GM12873 (cell line): ENCODE measurements at regions not wholly inside any gene's neighbourhood (a gene's known extent, or its start where the extent isn't known, plus 50 kb on each side); places are given as distances from the start of the nearest gene placed in this dataset.

Experiments
- TF ChIP-seq, protein P1 (sequence below): IDR thresholded peaks from 2 replicates; pipeline ENCODE4 v1.5.1; 2012; ENCODE audit warnings: low read depth, mild to moderate bottlenecking, moderate library complexity, low read length, control low read depth; ENCODE audit not compliant: insufficient read depth; ENCODE audit errors: missing control alignments

- TF ChIP-seq, protein P1, sequence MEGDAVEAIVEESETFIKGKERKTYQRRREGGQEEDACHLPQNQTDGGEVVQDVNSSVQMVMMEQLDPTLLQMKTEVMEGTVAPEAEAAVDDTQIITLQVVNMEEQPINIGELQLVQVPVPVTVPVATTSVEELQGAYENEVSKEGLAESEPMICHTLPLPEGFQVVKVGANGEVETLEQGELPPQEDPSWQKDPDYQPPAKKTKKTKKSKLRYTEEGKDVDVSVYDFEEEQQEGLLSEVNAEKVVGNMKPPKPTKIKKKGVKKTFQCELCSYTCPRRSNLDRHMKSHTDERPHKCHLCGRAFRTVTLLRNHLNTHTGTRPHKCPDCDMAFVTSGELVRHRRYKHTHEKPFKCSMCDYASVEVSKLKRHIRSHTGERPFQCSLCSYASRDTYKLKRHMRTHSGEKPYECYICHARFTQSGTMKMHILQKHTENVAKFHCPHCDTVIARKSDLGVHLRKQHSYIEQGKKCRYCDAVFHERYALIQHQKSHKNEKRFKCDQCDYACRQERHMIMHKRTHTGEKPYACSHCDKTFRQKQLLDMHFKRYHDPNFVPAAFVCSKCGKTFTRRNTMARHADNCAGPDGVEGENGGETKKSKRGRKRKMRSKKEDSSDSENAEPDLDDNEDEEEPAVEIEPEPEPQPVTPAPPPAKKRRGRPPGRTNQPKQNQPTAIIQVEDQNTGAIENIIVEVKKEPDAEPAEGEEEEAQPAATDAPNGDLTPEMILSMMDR, result no peak
These were observed 376.8 kb upstream of the ALCAM start for GRCh38 chr3:104989878-104990277.

GRCh38 chr3:104990758-104991157 is 376.0 kb upstream of the ALCAM start:
- TF ChIP-seq, protein P1, result no peak

- TF ChIP-seq, protein P1, result no peak
These were observed 374.0 kb upstream of the ALCAM start for GRCh38 chr3:104992676-104993075.

DNA sequence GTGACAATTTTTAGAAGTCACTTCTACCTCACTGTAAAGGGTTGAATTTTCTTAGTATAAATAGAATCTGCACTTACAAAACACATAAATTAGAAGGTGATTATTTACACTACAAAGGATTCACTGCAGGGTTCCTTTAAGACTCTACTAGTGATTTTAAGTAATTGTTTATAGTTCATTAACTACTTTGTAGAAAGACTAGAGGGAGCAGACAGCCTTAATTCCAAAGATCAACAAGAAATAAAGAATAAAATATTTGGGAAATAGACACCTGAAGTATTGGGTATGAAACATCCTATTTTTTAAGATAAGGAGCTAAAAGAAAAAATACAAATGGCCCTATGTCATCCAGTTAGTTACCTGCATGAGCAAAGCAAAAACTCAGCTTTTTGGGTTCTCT is 360.5 kb upstream of the ALCAM start:
- TF ChIP-seq, protein P1, result no peak

GRCh38 chr3:105013657-105014056 is 353.1 kb upstream of the ALCAM start:
- TF ChIP-seq, protein P1, result no peak

GRCh38 chr3:105014631-105015030 is 352.1 kb upstream of the ALCAM start:
- TF ChIP-seq, protein P1, result no peak

GRCh38 chr3:105022813-105023212 is 343.9 kb upstream of the ALCAM start:
- TF ChIP-seq, protein P1, result no peak

- TF ChIP-seq, protein P1, result no peak
These were observed 336.5 kb upstream of the ALCAM start for GRCh38 chr3:105030211-105030610.
